ENCODE measurements at regions not wholly inside any gene's neighbourhood (a gene's known extent, or its start where the extent isn't known, plus 50 kb on each side); places are given as distances from the start of the nearest gene placed in this dataset.
"Not testable (repeated sequence)": the region's sequence is repeated elsewhere in the genome, so short reads cannot be mapped to it uniquely, and the experiment has no call there.

- not testable (repeated sequence) for DNase-seq (ENCODE audit: low spot score)
Measured at GRCh38 chr22:11932212-11932611, 3595.8 kb upstream of the OR11H1 start.

- DNase-seq (ENCODE audit: low spot score) = not testable (repeated sequence)
Measured at GRCh38 chr22:11967915-11968616, 3559.9 kb upstream of the OR11H1 start.

GRCh38 chr22:11973856-11974255 lies 3554.1 kb upstream of the OR11H1 start:
- peak; percentile 1 for DNase-seq (ENCODE audit: low spot score)

Data from AG08396 (cell line).